CD4-positive, alpha-beta T cell treated with Interleukin-6 at 100 ng/mL for 8 hours (primary cell): ENCODE measurements at regions not wholly inside any gene's neighbourhood (a gene's known extent, or its start where the extent isn't known, plus 50 kb on each side); places are given as distances from the start of the nearest gene placed in this dataset.

ENCODE experiments used
- DNase-seq: peaks from one replicate; pipeline ENCODE4 v3.0.0-alpha.2; 2020; ENCODE audit warnings: mixed read lengths, low spot score

DNA sequence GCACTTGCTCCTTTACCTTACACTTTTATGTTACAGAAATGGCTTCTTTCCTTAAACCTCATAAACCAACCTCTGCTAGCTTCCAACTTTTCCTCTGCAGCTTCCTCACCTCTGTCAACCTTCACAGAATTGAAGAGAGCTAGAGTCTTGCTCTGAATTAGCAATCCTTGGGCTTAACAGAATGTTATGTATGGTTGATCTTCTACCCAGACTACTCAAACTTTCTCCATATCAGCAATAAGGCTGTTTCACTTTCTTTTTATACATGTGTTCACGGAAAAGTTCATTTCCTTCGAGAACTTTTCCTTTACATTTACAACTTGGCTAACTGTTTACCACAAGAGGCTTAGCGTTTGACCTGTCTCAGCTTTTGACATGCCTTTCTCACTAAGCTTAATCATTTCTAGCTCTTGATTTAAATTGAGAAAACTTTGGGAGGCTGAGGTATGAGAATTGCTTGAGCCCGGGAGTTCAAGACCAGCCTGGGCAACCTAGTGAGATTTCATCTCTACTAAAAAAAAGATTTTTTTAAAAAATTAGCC is 207.3 kb downstream of the BMP7 start:
- no peak for DNase-seq

DNA sequence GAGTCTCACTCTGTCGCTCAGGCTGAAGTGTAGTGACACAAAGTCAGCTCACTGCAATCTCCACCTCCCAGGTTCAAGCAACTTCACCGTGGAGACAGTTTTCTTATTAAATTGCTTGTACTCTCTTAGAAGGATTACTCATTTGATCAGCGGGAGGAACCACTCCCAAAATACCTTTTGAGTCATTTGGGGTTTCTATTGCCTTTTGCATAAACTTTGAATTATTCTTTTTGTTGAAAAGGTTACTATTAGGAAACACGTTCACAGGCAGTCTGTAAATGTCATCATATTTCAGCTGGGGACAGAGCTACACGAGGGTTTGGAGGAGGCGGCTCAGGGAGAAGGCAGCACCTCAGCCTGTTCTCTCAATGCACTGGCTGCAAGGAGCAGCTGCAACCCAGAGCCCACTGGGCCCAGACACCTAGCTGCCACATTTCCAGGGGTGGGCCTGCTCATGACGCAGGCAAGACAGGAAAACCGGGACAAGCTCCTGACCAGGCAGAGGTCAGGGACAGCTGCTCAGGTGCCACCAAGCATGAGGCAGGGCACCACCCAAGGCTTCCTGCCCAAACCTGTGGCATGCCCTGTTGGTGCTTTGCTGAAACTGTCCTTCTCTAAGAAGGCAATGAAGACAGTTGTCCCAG is 205.9 kb downstream of the BMP7 start:
- DNase-seq: no peak

- DNase-seq: no peak
Measured at GRCh38 chr20:57061051-57061900, 205.2 kb downstream of the BMP7 start.

DNA sequence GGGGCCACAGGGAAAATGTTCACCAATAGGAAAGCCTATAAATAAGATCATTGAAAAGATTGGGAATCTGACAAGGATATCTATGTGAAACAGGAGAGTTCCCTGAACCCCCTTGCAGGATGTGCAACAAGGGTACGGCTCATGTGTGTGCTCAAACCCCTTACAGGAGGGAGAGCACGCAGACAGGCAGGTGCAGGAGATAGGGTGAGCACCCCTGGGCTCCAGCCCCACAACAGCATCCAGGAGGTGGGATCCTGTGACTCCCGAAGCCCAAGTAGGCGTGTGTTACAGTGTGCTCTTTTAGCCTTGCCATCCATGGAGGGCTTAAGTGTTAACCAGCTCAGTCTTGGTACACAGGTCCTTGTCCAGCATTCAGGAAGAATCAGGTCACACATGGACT is 204.2 kb downstream of the BMP7 start:
- DNase-seq: no peak

DNA sequence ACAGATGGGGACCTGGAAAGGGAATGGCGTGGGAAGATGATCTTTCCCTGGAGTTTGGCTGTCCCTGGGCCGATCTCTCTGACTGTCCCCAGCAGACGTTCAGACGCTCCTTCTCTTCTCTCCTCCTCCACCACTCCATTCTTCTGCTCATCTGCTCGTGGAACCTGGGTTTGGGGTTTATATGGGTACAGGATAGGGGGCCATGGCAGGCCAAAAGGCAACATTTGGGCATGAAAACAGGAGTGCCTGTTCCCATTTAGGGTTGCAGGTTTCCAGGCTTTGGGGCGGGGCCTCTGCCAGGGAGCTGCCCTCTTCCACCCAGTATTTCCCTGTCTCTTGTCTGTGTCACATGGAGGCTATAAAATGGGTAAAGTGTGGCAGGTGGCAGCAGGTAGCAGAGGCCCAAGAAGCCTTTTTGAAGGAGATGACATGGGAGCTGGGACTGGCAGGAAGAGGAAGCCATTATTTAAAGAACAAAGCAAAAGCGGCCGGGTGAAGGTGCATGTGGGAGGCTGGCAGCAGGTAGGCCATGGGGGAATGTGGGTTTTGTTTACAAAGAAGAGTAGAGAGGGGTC is 203.7 kb downstream of the BMP7 start:
- no peak for DNase-seq

GRCh38 chr20:57064836-57065235 is 201.6 kb downstream of the BMP7 start:
- DNase-seq: no peak

- DNase-seq: no peak
Measured at GRCh38 chr20:57065646-57066045, 200.8 kb downstream of the BMP7 start.

- DNase-seq: no peak
Measured at GRCh38 chr20:57066126-57066900, 200.1 kb downstream of the BMP7 start.

DNA sequence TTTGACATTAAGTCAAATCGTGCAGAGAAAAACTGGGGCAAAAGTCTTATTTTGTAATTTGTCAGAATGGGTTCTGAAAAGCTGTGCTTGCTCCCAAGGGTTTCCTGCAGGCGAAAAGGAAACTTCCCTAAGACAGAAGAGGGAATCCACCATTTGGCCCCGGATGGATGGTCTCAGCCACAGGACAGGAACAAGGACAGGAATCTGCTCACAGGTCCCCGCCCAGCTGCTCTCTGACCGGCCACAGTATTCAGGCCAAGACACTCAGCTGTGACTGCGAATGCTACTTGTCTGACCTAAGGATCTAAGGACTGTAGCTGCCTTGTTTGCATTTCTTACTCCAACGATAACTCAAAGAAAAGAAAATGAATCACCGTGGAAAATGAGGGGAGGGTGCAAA is 197.0 kb downstream of the BMP7 start:
- DNase-seq: no peak

DNA sequence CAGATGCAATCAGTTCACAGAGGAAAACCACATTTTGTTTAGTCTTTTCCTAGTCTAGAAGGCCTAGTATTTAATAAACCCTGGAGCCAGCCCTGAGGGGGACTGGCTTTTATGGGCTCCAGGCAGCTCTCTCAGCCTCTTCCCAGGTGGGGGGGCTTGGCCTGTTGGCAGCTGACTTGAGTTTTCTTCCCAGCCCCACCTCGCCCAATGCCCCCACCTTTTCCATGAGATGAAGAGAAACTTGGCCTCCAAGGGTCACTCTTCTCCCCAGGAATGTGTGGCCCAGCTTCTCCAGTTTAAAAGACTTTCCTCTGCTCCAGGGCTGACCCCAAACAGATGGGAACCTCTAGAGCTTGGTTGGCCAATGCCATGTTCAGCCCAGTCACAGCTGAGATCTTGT is 196.1 kb downstream of the BMP7 start:
- DNase-seq: no peak

DNA sequence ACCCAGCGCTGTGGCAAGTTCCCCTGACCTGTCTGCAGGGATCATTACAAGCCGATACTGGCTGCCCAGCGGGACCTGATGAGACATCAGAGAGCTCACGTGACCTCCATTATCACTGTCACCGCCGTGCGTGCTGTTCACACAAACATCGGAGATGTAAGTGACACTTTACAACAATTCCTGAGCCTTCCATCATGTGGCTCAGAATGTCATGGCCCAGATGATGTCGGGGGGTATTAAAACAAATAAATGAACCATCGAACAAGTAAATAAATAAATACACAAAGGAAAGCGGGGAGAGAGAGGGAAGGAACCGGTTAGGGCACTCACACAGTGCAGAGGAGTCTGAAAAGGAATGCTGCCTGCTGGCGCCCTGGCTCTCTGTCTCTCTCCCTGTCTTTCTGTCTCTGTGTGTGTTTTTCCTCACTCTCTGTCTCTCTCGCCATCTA is 195.1 kb downstream of the BMP7 start:
- DNase-seq: no peak

DNA sequence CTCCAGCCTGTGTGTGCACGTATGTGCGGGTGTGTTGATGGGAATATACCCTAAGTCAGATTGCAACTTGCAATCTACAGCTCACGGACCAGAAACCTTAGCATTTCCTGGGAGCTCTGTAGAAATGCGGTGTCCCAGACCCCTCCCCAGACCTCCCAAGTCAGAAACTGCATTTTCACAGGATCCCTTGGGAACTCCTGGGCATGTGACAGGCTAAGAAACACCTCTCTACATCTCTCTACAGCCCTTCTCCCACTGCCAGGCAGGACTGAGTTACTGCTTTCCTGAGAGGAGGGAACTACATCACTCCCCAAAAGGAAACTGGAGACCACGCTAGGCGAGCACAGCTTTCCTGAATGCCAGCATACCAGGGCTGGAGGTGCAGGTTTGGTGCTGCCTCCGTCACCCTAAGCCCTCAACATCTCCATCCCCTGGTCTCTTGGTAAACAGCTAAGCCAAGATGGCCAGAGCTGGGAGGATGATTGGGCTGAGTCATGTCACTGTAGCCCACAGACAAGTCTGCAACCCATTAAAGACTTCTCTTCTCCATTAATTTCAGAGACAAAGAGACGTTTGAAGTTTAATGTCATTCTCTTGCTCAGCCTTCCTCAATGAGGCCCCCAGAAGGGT is 194.4 kb downstream of the BMP7 start:
- no peak for DNase-seq

DNA sequence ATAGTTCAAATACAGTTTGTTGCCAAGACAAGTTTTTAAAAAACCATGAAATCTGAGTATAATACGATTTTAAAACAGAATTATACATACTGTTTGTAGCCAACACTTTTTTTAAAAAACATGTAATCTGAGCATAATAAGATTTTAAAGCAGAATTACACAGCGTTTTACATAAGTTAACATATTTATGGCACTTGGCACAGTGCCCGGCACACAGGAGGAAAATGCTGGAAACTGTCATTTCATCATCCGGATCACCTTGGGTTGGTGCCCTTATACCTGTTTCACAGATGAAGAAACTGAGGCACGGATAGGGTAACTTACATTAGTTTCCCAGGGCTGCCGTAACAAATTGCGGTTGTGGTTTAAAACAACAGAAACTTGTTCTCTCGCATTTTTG is 193.0 kb downstream of the BMP7 start:
- no peak for DNase-seq

GRCh38 chr20:57074386-57074785 is 192.1 kb downstream of the BMP7 start:
- no peak for DNase-seq

DNA sequence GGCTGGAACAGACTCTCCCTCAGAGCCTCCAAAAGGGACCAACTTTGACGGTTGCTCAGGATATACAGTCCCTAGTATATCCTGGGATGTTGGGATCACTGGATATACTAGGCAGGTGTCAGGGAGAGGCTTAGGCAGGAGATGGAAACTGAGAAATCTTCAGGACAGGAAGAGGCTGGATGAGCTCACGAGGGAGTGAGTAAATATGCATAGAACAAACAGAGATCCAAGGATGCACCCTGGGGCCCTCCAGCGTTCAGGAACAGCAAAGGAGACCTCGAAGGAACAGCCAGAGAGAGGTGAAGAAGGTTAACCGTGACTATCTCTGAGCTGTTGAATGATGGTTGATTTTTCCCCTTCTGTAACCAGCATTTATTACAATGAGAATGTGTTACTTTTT is 191.3 kb downstream of the BMP7 start:
- no peak for DNase-seq

GRCh38 chr20:57075603-57076002 is 190.8 kb downstream of the BMP7 start:
- DNase-seq: no peak

GRCh38 chr20:57076152-57076652 is 190.2 kb downstream of the BMP7 start:
- no peak for DNase-seq

GRCh38 chr20:57076951-57077350 is 189.5 kb downstream of the BMP7 start:
- DNase-seq: no peak

GRCh38 chr20:57078116-57078515 is 188.3 kb downstream of the BMP7 start:
- no peak for DNase-seq

GRCh38 chr20:57079031-57080005 is 187.1 kb downstream of the BMP7 start:
- no peak for DNase-seq
